ENCODE measurements at regions not wholly inside any gene's neighbourhood (a gene's known extent, or its start where the extent isn't known, plus 50 kb on each side); places are given as distances from the start of the nearest gene placed in this dataset.
"Not testable (repeated sequence)": the region's sequence is repeated elsewhere in the genome, so short reads cannot be mapped to it uniquely, and the experiment has no call there.

DNA sequence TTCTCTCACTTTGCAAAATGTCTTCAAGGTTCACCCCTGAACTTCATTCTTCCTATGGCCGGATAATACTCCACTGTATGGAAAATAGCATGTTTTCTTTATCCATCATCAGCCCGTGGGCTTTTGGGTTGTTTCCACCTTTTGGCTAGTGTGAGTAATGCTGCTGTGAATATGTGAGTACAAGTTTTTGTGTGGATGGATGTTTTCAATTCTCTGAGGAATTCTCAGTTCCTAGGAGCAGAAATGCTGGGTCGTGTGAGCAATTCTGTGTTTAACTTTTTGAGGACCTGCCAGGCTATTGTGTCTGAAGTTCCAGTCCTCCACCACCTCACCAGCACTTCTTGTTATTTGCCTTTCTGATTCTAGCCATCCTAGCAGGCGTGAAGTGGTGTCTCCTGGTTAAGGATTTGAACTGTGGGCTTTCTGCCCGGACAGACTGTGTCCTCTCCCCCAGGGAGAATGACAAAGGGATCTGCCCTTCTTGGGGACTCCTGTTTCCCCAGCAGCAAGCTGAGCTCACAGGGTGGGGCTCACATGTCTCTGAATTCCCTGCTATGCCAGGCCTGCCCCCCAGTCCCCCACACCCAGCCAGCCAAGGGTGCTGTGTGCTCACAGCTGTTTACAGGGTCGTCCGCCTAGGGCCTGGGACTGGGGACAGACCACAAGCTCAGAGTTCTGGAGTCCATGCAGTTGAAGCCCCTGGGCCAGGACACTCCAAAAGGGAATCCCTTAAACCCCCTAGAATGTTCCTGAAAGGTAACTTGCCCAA is 92.2 kb upstream of the CIBAR2 start:
- H3K27me3 ChIP-seq (ENCODE audit: insufficient read depth, low read length): no peaks in the 10 kb centered on the region
- H3K9me3 Mint-ChIP-seq (ENCODE audit: unreplicated experiment): peaks cover 2% of the 10 kb centered on the region
- H3K27ac Mint-ChIP-seq (ENCODE audit: unreplicated experiment): no peak overlapping the region
- FAIRE-seq (peak; percentile 92), DNase-seq (ENCODE audit: low read depth) (peak; percentile 82)
- peaks cover 18% of the 10 kb centered on the region for H4K20me1 ChIP-seq (ENCODE audit: insufficient read depth, low read length)
- peaks cover 2% of the 10 kb centered on the region for H3K36me3 Mint-ChIP-seq (ENCODE audit: low read depth, unreplicated experiment)
- H3K79me2 ChIP-seq (ENCODE audit: insufficient read depth, low read length): peaks cover 33% of the 10 kb centered on the region
- no peaks in the 10 kb centered on the region for H3K36me3 ChIP-seq (ENCODE audit: insufficient read depth, low read length)
- H3K4me1 Mint-ChIP-seq (ENCODE audit: low read depth, unreplicated experiment): peaks cover 39% of the 10 kb centered on the region
- peak overlapping the region; percentile 20 for H3K9ac ChIP-seq (ENCODE audit: low read length)
- no peak overlapping the region for H3K4me3 Mint-ChIP-seq (ENCODE audit: unreplicated experiment)
- no peak overlapping the region for H3K4me3 ChIP-seq (ENCODE audit: insufficient read depth, low read depth, low read length)
- TF ChIP-seq EZH2 (IDR thresholded peaks at IDR 0.05; ENCODE audit: insufficient read depth, low read length): no peak
- no peak for TF ChIP-seq CTCF (IDR thresholded peaks at IDR 0.05; ENCODE audit: insufficient read depth, low read depth, low read length)
- peak overlapping the region; percentile 62 for H3K27ac ChIP-seq (ENCODE audit: low read depth, low read length)
- peaks cover 68% of the 10 kb centered on the region for H3K4me1 ChIP-seq (ENCODE audit: insufficient read depth, low read length)
- H3K4me2 ChIP-seq (ENCODE audit: low read length): peak overlapping the region; percentile 27
- no peaks in the 10 kb centered on the region for H3K9me3 ChIP-seq (ENCODE audit: insufficient read depth, low read depth, low read length)
- H3K27me3 Mint-ChIP-seq (ENCODE audit: low read depth, unreplicated experiment): no peaks in the 10 kb centered on the region
- no peak overlapping the region for H2AFZ ChIP-seq (ENCODE audit: low read depth, low read length)

DNA sequence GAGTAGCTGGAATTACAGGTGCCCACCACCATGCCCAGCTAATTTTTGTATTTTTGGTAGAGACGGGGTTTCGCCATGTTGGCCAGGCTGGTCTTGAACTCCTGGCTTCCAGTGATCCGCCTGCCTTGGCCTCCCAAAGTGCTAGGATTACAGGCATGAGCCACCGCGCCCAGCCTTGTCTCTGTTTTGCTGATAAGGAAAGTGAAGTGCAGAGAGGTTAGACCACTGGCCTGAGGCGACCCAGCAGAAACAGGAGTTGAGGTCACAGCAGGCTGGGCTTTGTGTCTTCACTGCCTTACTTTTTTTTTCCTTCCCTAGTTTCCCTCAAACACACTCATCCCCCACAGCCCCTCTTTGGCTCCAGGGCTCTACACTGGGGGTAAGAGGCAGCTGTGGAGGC is 93.0 kb upstream of the CIBAR2 start:
- H3K4me3 ChIP-seq (ENCODE audit: insufficient read depth, low read depth, low read length); H3K27ac ChIP-seq (ENCODE audit: low read depth, low read length); H2AFZ ChIP-seq (ENCODE audit: low read depth, low read length); H3K27me3 ChIP-seq (ENCODE audit: insufficient read depth, low read length); H3K36me3 ChIP-seq (ENCODE audit: insufficient read depth, low read length); H3K4me2 ChIP-seq (ENCODE audit: low read length); H3K27ac Mint-ChIP-seq (ENCODE audit: unreplicated experiment); H3K4me3 Mint-ChIP-seq (ENCODE audit: unreplicated experiment); H3K9me3 Mint-ChIP-seq (ENCODE audit: unreplicated experiment); H3K9ac ChIP-seq (ENCODE audit: low read length); H3K27me3 Mint-ChIP-seq (ENCODE audit: low read depth, unreplicated experiment); H3K9me3 ChIP-seq (ENCODE audit: insufficient read depth, low read depth, low read length); H3K36me3 Mint-ChIP-seq (ENCODE audit: low read depth, unreplicated experiment); DNase-seq (ENCODE audit: low read depth); FAIRE-seq: not testable (repeated sequence)
- Histone ChIP-seq H3K79me2 (ENCODE audit: insufficient read depth, low read length) (peaks cover 29% of the 10 kb centered on the region), H3K4me1 (ENCODE audit: insufficient read depth, low read length) (peaks cover 75% of the 10 kb centered on the region), H4K20me1 (ENCODE audit: insufficient read depth, low read length) (peaks cover 26% of the 10 kb centered on the region)
- peaks cover 36% of the 10 kb centered on the region for H3K4me1 Mint-ChIP-seq (ENCODE audit: low read depth, unreplicated experiment)

DNA sequence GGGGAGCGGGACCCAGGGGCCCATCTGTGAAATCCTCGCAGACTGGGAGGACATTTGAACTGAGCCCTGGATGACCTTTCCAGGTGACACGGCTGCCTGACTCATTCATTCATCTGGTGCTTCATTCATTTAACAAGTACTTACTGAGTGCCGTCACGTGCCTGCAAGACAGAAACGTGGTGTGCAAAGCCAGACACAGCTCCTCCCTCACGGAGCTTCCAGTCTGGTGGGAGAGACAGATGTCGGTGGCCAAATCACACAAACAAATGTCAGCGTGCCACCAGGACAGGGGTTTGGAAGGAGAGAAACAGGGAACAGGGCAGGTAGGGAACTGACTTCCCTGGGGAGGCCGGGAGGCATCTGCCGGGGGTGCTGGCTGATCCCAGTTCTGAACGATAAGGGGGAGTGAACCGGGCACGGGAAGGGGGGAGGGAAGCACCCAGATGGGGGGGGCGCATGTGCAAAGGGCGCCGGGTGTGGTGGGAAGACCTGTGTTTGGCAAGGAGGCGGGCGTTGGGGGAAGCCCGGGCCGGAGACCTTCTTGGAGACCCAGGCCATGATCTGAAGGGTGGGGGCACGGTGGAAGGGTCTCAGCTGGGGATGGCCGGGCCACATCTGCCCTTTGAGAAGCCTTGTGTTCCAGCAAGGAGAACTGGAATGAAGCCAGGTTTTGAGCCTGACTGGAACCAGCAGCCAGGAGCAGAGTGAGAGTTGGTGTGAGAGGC is 93.6 kb upstream of the CIBAR2 start:
- Histone ChIP-seq H4K20me1 (ENCODE audit: insufficient read depth, low read length) (peaks cover 31% of the 10 kb centered on the region), H3K27me3 (ENCODE audit: insufficient read depth, low read length) (no peaks in the 10 kb centered on the region), H3K27ac (ENCODE audit: low read depth, low read length) (no peak overlapping the region), H3K4me3 (ENCODE audit: insufficient read depth, low read depth, low read length) (no peak overlapping the region), H2AFZ (ENCODE audit: low read depth, low read length) (no peak overlapping the region), H3K36me3 (ENCODE audit: insufficient read depth, low read length) (no peaks in the 10 kb centered on the region), H3K4me2 (ENCODE audit: low read length) (peak overlapping the region; percentile 33), H3K79me2 (ENCODE audit: insufficient read depth, low read length) (peaks cover 24% of the 10 kb centered on the region), H3K4me1 (ENCODE audit: insufficient read depth, low read length) (peaks cover 77% of the 10 kb centered on the region), H3K9me3 (ENCODE audit: insufficient read depth, low read depth, low read length) (no peaks in the 10 kb centered on the region), H3K9ac (ENCODE audit: low read length) (peak overlapping the region; percentile 25)
- Mint-ChIP-seq H3K9me3 (ENCODE audit: unreplicated experiment) (peaks cover 2% of the 10 kb centered on the region), H3K4me3 (ENCODE audit: unreplicated experiment) (peak overlapping the region; percentile 75), H3K27me3 (ENCODE audit: low read depth, unreplicated experiment) (no peaks in the 10 kb centered on the region), H3K4me1 (ENCODE audit: low read depth, unreplicated experiment) (peaks cover 36% of the 10 kb centered on the region), H3K36me3 (ENCODE audit: low read depth, unreplicated experiment) (peaks cover 2% of the 10 kb centered on the region), H3K27ac (ENCODE audit: unreplicated experiment) (no peak overlapping the region)
- FAIRE-seq (no peak), DNase-seq (ENCODE audit: low read depth) (peak; percentile 67)
- TF ChIP-seq EZH2 (IDR thresholded peaks at IDR 0.05; ENCODE audit: insufficient read depth, low read length) (no peak), CTCF (IDR thresholded peaks at IDR 0.05; ENCODE audit: insufficient read depth, low read depth, low read length) (no peak)
